Esophagus muscularis mucosa (tissue), 4 donors: ENCODE measurements at regions not wholly inside any gene's neighbourhood (a gene's known extent, or its start where the extent isn't known, plus 50 kb on each side); places are given as distances from the start of the nearest gene placed in this dataset.
"Not testable (repeated sequence)": the region's sequence is repeated elsewhere in the genome, so short reads cannot be mapped to it uniquely, and the experiment has no call there.

ENCODE experiments used
- DNase-seq: peaks from one replicate; pipeline ENCODE4 v3.0.0-alpha.2; 2017; ENCODE audit errors: extremely low spot score
- H3K27ac ChIP-seq, 4 donors: fragments of 200-600 bp; sonication (generic); replicated peaks in 1 of 4; 1 replicate in 3 of 4; 2 replicates in 1 of 4; pipeline ENCODE4 v1.5.1; 2016 to 2019; ENCODE audit warnings: mild to moderate bottlenecking in 1 of 4
- H3K27me3 ChIP-seq, 4 donors: fragments of 200-600 bp; sonication (generic); one replicate each; pipeline versions ENCODE4 v1.5.1 to v1.6.0; 2016 to 2019
- H3K36me3 ChIP-seq, 4 donors: fragments of 200-600 bp; sonication (generic); one replicate each; pipeline ENCODE4 v1.5.1; 2016 to 2019
- H3K4me1 ChIP-seq, 4 donors: fragments of 200-600 bp; sonication (generic); one replicate each; pipeline ENCODE4 v1.5.1; 2016 to 2019
- H3K4me3 ChIP-seq, 4 donors: fragments of 200-600 bp; sonication (generic); 1 replicate in 2 of 4; 2 replicates in 2 of 4; pipeline ENCODE4 v1.5.1; 2016 to 2019; ENCODE audit warnings: mild to moderate bottlenecking in 4 of 4, moderate library complexity in 1 of 4
- H3K9me3 ChIP-seq, 4 donors: fragments of 200-600 bp; sonication (generic); 1 replicate in 3 of 4; 2 replicates in 1 of 4; pipeline ENCODE4 v1.5.1; 2016 to 2019
- CTCF ChIP-seq, 3 experiments: fragments of 200-600 bp in 2 of 3; fragments of 450-650 bp in 1 of 3; sonication (generic) in 2 of 3; IDR thresholded peaks; one replicate each; pipeline ENCODE4 v1.5.1; 2017 to 2019; ENCODE audit warnings: antibody characterized with exemption in 3 of 3, mild to moderate bottlenecking in 2 of 3, moderate library complexity in 1 of 3
- EP300 ChIP-seq: sonication (generic); formaldehyde crosslinking; IDR thresholded peaks from one replicate; pipeline ENCODE4 v1.6.1; 2017; ENCODE audit warnings: antibody characterized with exemption
- POLR2A ChIP-seq: fragments of 450-650 bp; IDR thresholded peaks from one replicate; pipeline ENCODE4 v1.6.1; 2017; ENCODE audit warnings: antibody characterized with exemption, moderate library complexity, mild to moderate bottlenecking, low read depth
- POLR2AphosphoS5 ChIP-seq, 2 donors: sonication (generic); formaldehyde crosslinking; IDR thresholded peaks; one replicate each; pipeline ENCODE4 v1.6.1; 2017; ENCODE audit warnings: antibody characterized with exemption in 2 of 2
- WGBS: methylation state at CpG from one replicate; pipeline ENCODE4 v1.1.5; 2018; 5-methylcytosine and 5-hydroxymethylcytosine counted together
- intact Hi-C: fragments of 100-400 bp; cut with DNase I; formaldehyde crosslinking; loops from one replicate; pipeline ENCODE4 v1.15.1; 2023
- small RNA-seq, 3 donors: library from RNA; depleted of rRNA; stranded (forward); fragments of <200 nt; gene quantifications; one replicate each; pipeline ENCODE3, GENCODE V24; 2016

- Histone ChIP-seq H3K27ac (no peak overlapping the region), H3K27me3 (peaks cover 0 to 5% (median 0%) of the 10 kb centered on the region in 4 donors), H3K36me3 (no peaks in the 10 kb centered on the region), H3K4me3 (no peak overlapping the region), H3K4me1 (no peaks in the 10 kb centered on the region), H3K9me3 (no peaks in the 10 kb centered on the region)
- intact Hi-C loops = no loop called here
- WGBS = 89% methylated on average over 15 of the region's 15 CpGs
- DNase-seq = no peak
- TF ChIP-seq CTCF (IDR thresholded peaks at IDR 0.05) (no peak), POLR2A (no peak), EP300 (no peak), POLR2AphosphoS5 (IDR thresholded peaks at IDR 0.05) (no peak)
Observed at GRCh38 chr15:21260966-21261395, 179.3 kb downstream of the POTEB3 start.

GRCh38 chr15:21258635-21259034 lies 181.7 kb downstream of the POTEB3 start:
- H3K27me3 ChIP-seq, H3K9me3 ChIP-seq, H3K36me3 ChIP-seq, intact Hi-C loops, H3K4me3 ChIP-seq, DNase-seq, H3K27ac ChIP-seq, H3K4me1 ChIP-seq: not testable (repeated sequence)
- WGBS = 75% methylated on average over 3 of the region's 3 CpGs

DNA sequence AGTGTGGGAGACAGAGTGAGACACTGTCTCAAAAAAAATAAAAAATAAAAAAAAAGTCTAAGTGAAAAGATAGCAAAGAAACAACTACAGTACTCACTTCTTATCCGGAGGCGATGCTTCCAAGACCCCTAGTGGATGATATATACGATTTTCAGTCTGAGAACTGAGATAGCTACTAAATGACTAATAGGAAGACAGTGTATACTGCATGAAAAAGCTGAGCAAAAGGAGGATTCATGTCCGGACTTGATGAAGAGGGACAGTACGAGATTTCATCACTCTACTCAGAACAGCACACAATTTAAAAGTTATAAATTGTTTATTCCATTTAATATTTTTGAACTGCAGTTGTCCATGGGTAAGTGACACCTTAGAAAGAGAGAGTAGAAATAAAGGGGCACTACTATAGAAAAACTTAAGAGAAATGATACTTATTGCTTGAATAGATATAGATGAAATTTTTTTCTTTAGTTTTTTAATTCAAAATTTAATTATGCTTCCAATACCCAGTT lies 190.7 kb downstream of the POTEB3 start:
- DNase-seq, H3K4me1 ChIP-seq, H3K27ac ChIP-seq, H3K36me3 ChIP-seq, H3K4me3 ChIP-seq, H3K9me3 ChIP-seq, H3K27me3 ChIP-seq, intact Hi-C loops: not testable (repeated sequence)
- 72% methylated on average over 5 of the region's 5 CpGs for WGBS

Small RNA genes in the stretch of these regions (small RNA-seq; reads per million reads assigned to genes)
- gene RNU6-1235P = 0 reads per million in 3 donors
